ENCODE measurements at regions not wholly inside any gene's neighbourhood (a gene's known extent, or its start where the extent isn't known, plus 50 kb on each side); places are given as distances from the start of the nearest gene placed in this dataset.

DNA sequence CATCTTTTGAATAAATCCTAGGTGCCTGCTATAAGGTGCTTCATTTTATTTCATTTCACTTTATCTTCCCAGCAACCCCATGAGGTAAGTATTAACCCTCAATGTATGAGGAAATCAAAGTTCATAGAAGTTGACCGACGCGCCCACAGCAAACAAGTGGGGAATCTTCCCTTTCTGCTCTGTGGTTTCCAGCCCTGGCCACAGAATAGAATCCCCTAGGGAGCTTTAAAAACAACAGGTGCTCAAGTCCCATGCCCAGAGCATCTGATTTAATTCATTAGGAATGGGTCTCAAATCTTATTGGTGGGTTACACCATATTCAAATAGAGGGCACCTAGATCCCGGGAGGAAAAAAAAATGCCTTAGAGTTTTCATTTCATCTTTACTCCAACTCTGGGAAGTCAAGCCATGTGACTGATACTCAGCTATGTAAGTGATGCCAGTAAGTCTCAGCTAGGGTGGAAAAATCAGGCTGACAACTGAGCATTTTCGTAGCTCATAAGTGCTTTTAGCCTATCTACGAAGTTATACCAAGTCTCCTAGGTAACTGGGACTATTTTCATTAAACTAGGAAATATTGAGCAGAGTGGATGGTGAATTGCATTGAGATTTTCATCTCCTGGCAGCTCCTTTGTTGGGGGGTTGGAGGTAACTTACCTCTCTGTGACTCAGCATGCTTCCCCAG lies 353.4 kb upstream of the SLC30A5 start:
- Histone ChIP-seq H3K27me3 (ENCODE audit: control insufficient read depth, insufficient read depth, low read length) (no peaks in the 10 kb centered on the region), H3K9ac (ENCODE audit: low read length in 3 of 3) (no peak overlapping the region), H3K27ac (ENCODE audit: low read depth in 2 of 2, low read length in 2 of 2) (no peak overlapping the region), H3K4me3 (ENCODE audit: low read length in 3 of 3) (no peak overlapping the region), H3K9me3 (ENCODE audit: control insufficient read depth in 2 of 3, insufficient read depth in 1 of 3, low read length in 3 of 3) (no peaks in the 10 kb centered on the region), H3K36me3 (ENCODE audit: control insufficient read depth in 2 of 3, insufficient read depth in 3 of 3, low read length in 3 of 3) (no peaks in the 10 kb centered on the region), H3K4me1 (ENCODE audit: control insufficient read depth in 2 of 3, insufficient read depth in 2 of 3, low read depth in 1 of 3, low read length in 3 of 3) (peaks cover 0 to 12% (median 5%) of the 10 kb centered on the region in 3 donors)
- TF ChIP-seq, protein P1, sequence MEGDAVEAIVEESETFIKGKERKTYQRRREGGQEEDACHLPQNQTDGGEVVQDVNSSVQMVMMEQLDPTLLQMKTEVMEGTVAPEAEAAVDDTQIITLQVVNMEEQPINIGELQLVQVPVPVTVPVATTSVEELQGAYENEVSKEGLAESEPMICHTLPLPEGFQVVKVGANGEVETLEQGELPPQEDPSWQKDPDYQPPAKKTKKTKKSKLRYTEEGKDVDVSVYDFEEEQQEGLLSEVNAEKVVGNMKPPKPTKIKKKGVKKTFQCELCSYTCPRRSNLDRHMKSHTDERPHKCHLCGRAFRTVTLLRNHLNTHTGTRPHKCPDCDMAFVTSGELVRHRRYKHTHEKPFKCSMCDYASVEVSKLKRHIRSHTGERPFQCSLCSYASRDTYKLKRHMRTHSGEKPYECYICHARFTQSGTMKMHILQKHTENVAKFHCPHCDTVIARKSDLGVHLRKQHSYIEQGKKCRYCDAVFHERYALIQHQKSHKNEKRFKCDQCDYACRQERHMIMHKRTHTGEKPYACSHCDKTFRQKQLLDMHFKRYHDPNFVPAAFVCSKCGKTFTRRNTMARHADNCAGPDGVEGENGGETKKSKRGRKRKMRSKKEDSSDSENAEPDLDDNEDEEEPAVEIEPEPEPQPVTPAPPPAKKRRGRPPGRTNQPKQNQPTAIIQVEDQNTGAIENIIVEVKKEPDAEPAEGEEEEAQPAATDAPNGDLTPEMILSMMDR (IDR thresholded peaks at IDR 0.05; ENCODE audit: borderline replicate concordance, extremely low read depth, insufficient read depth) = no peak
- no peak for FAIRE-seq
- DNase-seq = no peak
- intact Hi-C loops (cut with DNase I) = no loop called here

DNA sequence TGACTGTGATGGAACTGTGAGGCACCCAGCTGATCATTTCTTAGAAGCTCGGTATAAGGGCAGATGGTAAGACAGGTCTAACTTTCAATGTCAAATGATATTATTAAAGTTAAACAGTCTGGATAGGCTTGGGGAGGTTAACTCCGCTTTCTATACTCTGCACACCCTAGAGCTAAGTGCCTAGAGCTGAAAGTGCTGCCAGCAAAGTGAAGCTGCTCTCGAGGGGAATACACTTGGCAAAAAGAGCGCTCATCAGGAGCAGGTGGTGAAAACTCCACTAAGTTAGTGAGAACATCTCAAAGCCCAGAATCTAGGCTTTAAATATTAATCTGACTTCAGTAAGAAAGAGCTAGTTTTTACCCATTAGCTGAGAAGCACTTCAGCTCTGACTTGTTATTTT lies 349.6 kb upstream of the SLC30A5 start:
- Histone ChIP-seq H3K9ac (ENCODE audit: low read length in 3 of 3) (no peak overlapping the region), H3K9me3 (ENCODE audit: control insufficient read depth in 2 of 3, insufficient read depth in 1 of 3, low read length in 3 of 3) (no peaks in the 10 kb centered on the region), H3K36me3 (ENCODE audit: control insufficient read depth in 2 of 3, insufficient read depth in 3 of 3, low read length in 3 of 3) (no peaks in the 10 kb centered on the region), H3K27me3 (ENCODE audit: control insufficient read depth, insufficient read depth, low read length) (no peaks in the 10 kb centered on the region), H3K27ac (ENCODE audit: low read depth in 2 of 2, low read length in 2 of 2) (no peak overlapping the region), H3K4me3 (ENCODE audit: low read length in 3 of 3) (no peak overlapping the region), H3K4me1 (ENCODE audit: control insufficient read depth in 2 of 3, insufficient read depth in 2 of 3, low read depth in 1 of 3, low read length in 3 of 3) (peaks cover 4 to 35% (median 8%) of the 10 kb centered on the region in 3 donors)
- TF ChIP-seq, protein P1 (IDR thresholded peaks at IDR 0.05; ENCODE audit: borderline replicate concordance, extremely low read depth, insufficient read depth) = no peak
- no peak for FAIRE-seq
- DNase-seq = no peak
- intact Hi-C loops (cut with DNase I) = no loop called here

DNA sequence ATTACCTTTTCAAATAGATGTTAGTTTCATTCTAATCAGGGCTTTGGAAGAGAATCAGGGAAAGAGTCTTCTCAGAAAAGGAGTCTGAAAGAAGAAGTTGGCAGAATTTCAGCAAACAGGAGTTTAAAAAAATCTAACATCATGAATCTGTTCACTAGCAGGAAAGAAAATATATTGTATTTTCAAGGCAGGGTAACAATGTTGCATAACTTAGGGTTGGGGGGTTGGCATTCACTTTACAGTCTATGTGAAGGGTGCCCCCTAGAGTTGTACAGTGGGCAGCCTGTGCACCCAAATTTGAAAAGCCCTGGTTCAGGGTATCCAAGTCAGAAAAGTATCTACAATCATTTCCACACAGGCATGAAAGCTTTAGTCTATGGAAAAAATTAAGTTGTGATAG lies 348.4 kb upstream of the SLC30A5 start:
- DNase-seq (peak in 3 of 5 donors; percentile 17 to 77 (median 61)), FAIRE-seq (no peak)
- TF ChIP-seq, protein P1 (IDR thresholded peaks at IDR 0.05; ENCODE audit: borderline replicate concordance, extremely low read depth, insufficient read depth) = peak; percentile 31
- Histone ChIP-seq H3K27me3 (ENCODE audit: control insufficient read depth, insufficient read depth, low read length) (no peaks in the 10 kb centered on the region), H3K27ac (ENCODE audit: low read depth in 2 of 2, low read length in 2 of 2) (peak overlapping the region; percentile 67 to 94), H3K9ac (ENCODE audit: low read length in 3 of 3) (no peak overlapping the region), H3K9me3 (ENCODE audit: control insufficient read depth in 2 of 3, insufficient read depth in 1 of 3, low read length in 3 of 3) (no peaks in the 10 kb centered on the region), H3K4me1 (ENCODE audit: control insufficient read depth in 2 of 3, insufficient read depth in 2 of 3, low read depth in 1 of 3, low read length in 3 of 3) (peaks cover 4 to 35% (median 8%) of the 10 kb centered on the region in 3 donors), H3K4me3 (ENCODE audit: low read length in 3 of 3) (no peak overlapping the region), H3K36me3 (ENCODE audit: control insufficient read depth in 2 of 3, insufficient read depth in 3 of 3, low read length in 3 of 3) (no peaks in the 10 kb centered on the region)
- intact Hi-C loops (cut with DNase I) = no loop called here

All from kidney (tissue), 13 donors.